Gastroesophageal sphincter (tissue), 3 donors: ENCODE measurements at regions not wholly inside any gene's neighbourhood (a gene's known extent, or its start where the extent isn't known, plus 50 kb on each side); places are given as distances from the start of the nearest gene placed in this dataset.

ENCODE experiments used
- CTCF ChIP-seq, 4 experiments: fragments of 200-600 bp in 2 of 4; fragments of 450-650 bp in 2 of 4; sonication (generic) in 1 of 4; IDR thresholded peaks; one replicate each; pipeline ENCODE4 v1.5.1; 2017 to 2019; ENCODE audit warnings: antibody characterized with exemption in 4 of 4, mild to moderate bottlenecking in 2 of 4, moderate library complexity in 2 of 4
- POLR2A ChIP-seq, 2 donors: fragments of 450-650 bp; IDR thresholded peaks; one replicate each; pipeline ENCODE4 v1.6.1; 2017; ENCODE audit warnings: antibody characterized with exemption in 2 of 2, mild to moderate bottlenecking in 2 of 2, moderate library complexity in 1 of 2

GRCh38 chr12:24557738-24558137 is 391.2 kb downstream of the BCAT1 start:
- TF ChIP-seq CTCF (IDR thresholded peaks at IDR 0.05) (no peak), POLR2A (IDR thresholded peaks at IDR 0.05) (no peak)
